Activated CD4-positive, alpha-beta memory T cell treated with anti-CD3 and anti-CD28 coated beads for 36 hours (primary cell): ENCODE measurements at regions not wholly inside any gene's neighbourhood (a gene's known extent, or its start where the extent isn't known, plus 50 kb on each side); places are given as distances from the start of the nearest gene placed in this dataset.
"Not testable (repeated sequence)": the region's sequence is repeated elsewhere in the genome, so short reads cannot be mapped to it uniquely, and the experiment has no call there.

Experiments used
- CTCF ChIA-PET: fragments of 350-600 bp; sonication (Branson Sonifier 250); formaldehyde crosslinking; loops from one replicate; lab custom pipeline; 2021; ENCODE audit warnings: antibody characterized with exemption, inconsistent platforms; lab: Charles Lee
- POLR2A ChIA-PET: fragments of 350-600 bp; sonication (Branson Sonifier 250); formaldehyde crosslinking; loops from one replicate; lab custom pipeline; 2021; ENCODE audit warnings: antibody characterized with exemption; lab: Charles Lee
- DNase-seq: peaks from one replicate; pipeline ENCODE4 v3.0.0-alpha.2; 2020
- H3K27ac Mint-ChIP-seq: one replicate; pipeline ENCODE4 v1.8.0; 2021; ENCODE audit warnings: mixed read lengths
- H3K27me3 Mint-ChIP-seq: one replicate; pipeline ENCODE4 v1.8.0; 2021; ENCODE audit warnings: mixed read lengths
- H3K36me3 Mint-ChIP-seq: one replicate; pipeline ENCODE4 v1.8.0; 2021; ENCODE audit warnings: mixed read lengths
- H3K4me1 Mint-ChIP-seq: one replicate; pipeline ENCODE4 v1.8.0; 2021; ENCODE audit warnings: low read depth, mixed read lengths
- H3K4me3 Mint-ChIP-seq: one replicate; pipeline ENCODE4 v1.8.0; 2021; ENCODE audit warnings: mild to moderate bottlenecking, mixed read lengths
- H3K9me3 Mint-ChIP-seq: one replicate; pipeline ENCODE4 v1.8.0; 2021; ENCODE audit warnings: mixed read lengths
- intact Hi-C: fragments of 100-400 bp; cut with micrococcal nuclease; formaldehyde crosslinking; loops from one replicate; pipeline ENCODE4 v1.15.1; 2023

- H3K27ac Mint-ChIP-seq, intact Hi-C loops, POLR2A ChIA-PET: not testable (repeated sequence)
Observed at GRCh38 chr15:92768131-92768530, 112.6 kb upstream of the FAM174B start.

GRCh38 chr15:92770641-92771040 is 115.1 kb upstream of the FAM174B start:
- Mint-ChIP-seq H3K4me3 (no peak overlapping the region), H3K4me1 (no peaks in the 10 kb centered on the region), H3K36me3 (no peaks in the 10 kb centered on the region), H3K9me3 (peaks cover 2% of the 10 kb centered on the region), H3K27ac (no peak overlapping the region), H3K27me3 (no peaks in the 10 kb centered on the region)
- intact Hi-C loops, result no loop called here
- DNase-seq, result no peak
- ChIA-PET CTCF (no interaction called here), POLR2A (no interaction called here)

More at GRCh38 chr15:92768131-92768530, 112.6 kb upstream of the FAM174B start:
- H3K9me3 Mint-ChIP-seq, H3K4me1 Mint-ChIP-seq, H3K36me3 Mint-ChIP-seq, CTCF ChIA-PET, DNase-seq, H3K4me3 Mint-ChIP-seq, H3K27me3 Mint-ChIP-seq: not testable (repeated sequence)

GRCh38 chr15:92772061-92772460 is 116.5 kb upstream of the FAM174B start:
- intact Hi-C loops, result no loop called here

DNA sequence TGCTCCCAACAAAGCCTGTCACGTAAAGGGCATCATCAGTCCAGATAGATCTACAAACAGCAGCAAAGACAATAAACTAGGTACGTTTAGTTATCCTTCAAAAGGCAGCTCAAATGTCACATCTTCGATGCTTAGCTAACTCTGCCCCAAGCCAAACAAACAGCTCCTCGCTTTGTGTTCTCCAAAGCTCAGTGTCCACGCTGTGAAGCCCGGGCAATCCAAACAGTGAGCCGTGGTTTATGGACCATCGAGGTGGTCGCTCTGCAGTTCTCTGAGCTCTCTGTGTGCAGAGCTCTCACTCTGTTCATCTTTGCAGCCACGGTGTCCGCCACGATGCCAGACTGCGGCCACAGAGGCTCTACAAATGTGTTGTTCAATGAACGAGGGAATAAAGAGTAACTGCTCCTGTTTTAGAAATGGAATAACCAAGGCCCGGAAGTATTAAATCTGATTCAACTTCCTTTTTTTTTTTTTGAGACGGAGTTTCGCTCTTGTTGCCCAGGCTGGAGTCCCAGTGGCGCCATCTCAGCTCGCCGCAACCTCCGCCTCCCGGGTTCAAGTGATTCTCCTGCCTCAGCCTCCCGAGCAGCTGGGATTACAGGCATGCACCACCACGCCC is 117.2 kb upstream of the FAM174B start:
- ChIA-PET POLR2A (no interaction called here), CTCF (interaction anchor here (0.7 kb wide), 1 partner anchor 1415 kb away, joined by 7 read pairs; no protein-coding TSS in a partner anchor)
- H3K4me3 Mint-ChIP-seq, result no peak overlapping the region
- H3K9me3 Mint-ChIP-seq, result peaks cover 2% of the 10 kb centered on the region
- intact Hi-C loops, result no loop called here
- no peaks in the 10 kb centered on the region for H3K36me3 Mint-ChIP-seq
- DNase-seq, result no peak
- no peaks in the 10 kb centered on the region for H3K4me1 Mint-ChIP-seq
- H3K27me3 Mint-ChIP-seq, result no peaks in the 10 kb centered on the region
- no peak overlapping the region for H3K27ac Mint-ChIP-seq

More at GRCh38 chr15:92772061-92772460, 116.5 kb upstream of the FAM174B start:
- Mint-ChIP-seq H3K9me3 (peaks cover 2% of the 10 kb centered on the region), H3K27me3 (no peaks in the 10 kb centered on the region), H3K4me1 (no peaks in the 10 kb centered on the region), H3K36me3 (no peaks in the 10 kb centered on the region), H3K27ac (no peak overlapping the region), H3K4me3 (no peak overlapping the region)
- DNase-seq, result no peak
- ChIA-PET POLR2A (no interaction called here), CTCF (no interaction called here)

- Mint-ChIP-seq H3K36me3 (no peaks in the 10 kb centered on the region), H3K4me3 (no peak overlapping the region), H3K9me3 (peaks cover 2% of the 10 kb centered on the region), H3K4me1 (no peaks in the 10 kb centered on the region), H3K27ac (no peak overlapping the region), H3K27me3 (no peaks in the 10 kb centered on the region)
- intact Hi-C loops, result no loop called here
- DNase-seq, result no peak
- POLR2A ChIA-PET, result no interaction called here
- CTCF ChIA-PET, result no interaction called here
Observed at GRCh38 chr15:92773340-92773739, 117.8 kb upstream of the FAM174B start.

DNA sequence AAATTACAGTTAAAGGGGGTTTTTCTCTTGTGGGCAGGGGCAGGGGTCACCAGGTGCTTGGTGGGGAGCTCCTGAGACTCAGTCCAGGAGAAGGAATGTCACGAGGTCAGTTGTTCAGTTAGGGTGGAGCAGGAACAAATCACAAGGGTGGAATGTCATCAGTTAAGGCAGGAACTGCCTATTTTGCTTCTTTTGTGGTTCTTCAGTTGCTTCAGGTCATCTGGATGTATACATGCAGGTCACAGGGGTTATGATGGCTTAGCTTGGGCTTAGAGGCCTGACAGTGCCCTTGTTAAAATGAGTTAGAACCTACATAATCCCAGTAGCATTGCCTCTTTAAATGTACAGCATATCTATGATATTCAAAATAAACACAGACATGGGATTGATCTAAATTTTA is 120.2 kb upstream of the CHD2 start:
- H3K27me3 Mint-ChIP-seq, result no peaks in the 10 kb centered on the region
- H3K4me1 Mint-ChIP-seq, result no peaks in the 10 kb centered on the region
- no peaks in the 10 kb centered on the region for H3K36me3 Mint-ChIP-seq

DNA sequence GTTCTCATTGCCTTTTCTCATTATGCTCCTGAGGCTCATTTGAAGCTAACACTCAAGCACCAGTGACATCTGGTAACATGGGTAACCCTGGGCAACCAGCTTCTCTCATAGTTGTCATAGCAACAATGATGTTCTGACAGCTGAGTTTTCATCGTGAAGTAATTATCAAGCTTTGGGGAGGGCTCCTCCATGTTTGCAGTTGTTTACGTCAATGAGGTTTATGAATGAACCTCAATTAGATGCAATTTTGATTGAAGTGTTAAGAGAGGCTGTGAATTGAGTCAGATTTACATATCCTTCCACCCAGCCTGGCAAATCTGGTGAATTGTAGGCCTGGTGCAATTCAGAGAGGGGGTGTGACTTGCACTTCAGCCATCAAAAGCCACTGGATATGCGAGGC is 119.3 kb upstream of the CHD2 start:
- H3K27ac Mint-ChIP-seq, result no peak overlapping the region
- ChIA-PET POLR2A (no interaction called here), CTCF (no interaction called here)
- H3K36me3 Mint-ChIP-seq, result no peaks in the 10 kb centered on the region
- H3K9me3 Mint-ChIP-seq, result peaks cover 6% of the 10 kb centered on the region
- no peak for DNase-seq
- intact Hi-C loops, result no loop called here
- no peak overlapping the region for H3K4me3 Mint-ChIP-seq
- H3K27me3 Mint-ChIP-seq, result no peaks in the 10 kb centered on the region
- no peaks in the 10 kb centered on the region for H3K4me1 Mint-ChIP-seq

More for the DNA sequence above, 120.2 kb upstream of the CHD2 start:
- Mint-ChIP-seq H3K9me3 (peaks cover 6% of the 10 kb centered on the region), H3K27ac (no peak overlapping the region), H3K4me3 (no peak overlapping the region)
- POLR2A ChIA-PET, result no interaction called here
- DNase-seq, result no peak
- CTCF ChIA-PET, result no interaction called here
- intact Hi-C loops, result no loop called here

DNA sequence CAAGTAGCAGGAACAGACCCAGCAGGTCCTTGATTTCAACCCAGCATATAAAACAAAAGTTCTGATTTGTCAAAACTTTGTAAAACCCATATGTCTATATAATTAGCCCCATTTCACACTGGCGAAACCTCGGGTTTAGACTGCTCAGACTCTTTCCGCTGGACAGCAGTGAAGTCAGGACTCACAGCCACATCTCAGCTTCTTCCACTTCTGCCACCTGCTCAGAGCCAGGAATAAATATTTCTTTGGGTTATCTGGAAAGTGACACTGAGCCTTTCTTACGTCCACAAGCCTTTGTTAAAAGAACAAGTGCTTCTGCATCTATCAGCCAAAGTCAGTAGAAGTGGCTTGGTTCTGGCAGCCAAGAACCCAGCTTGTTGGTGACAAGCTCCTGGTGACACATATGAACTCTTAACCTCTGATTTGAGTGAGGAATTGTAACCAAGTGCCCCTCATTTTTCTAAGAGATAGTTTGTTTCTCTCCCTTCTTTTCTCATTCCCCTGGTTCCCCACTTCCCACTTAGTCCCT is 118.1 kb upstream of the CHD2 start:
- H3K27ac Mint-ChIP-seq, result no peak overlapping the region
- intact Hi-C loops, result no loop called here

GRCh38 chr15:92787116-92787515 is 113.0 kb upstream of the CHD2 start:
- no peaks in the 10 kb centered on the region for H3K27me3 Mint-ChIP-seq
- intact Hi-C loops, result no loop called here
- CTCF ChIA-PET, result interaction anchor here (3.8 kb wide), 1 partner anchor 10 kb away, joined by 16 read pairs; no protein-coding TSS in a partner anchor
- H3K27ac Mint-ChIP-seq, result no peak overlapping the region
- no peak overlapping the region for H3K4me3 Mint-ChIP-seq
- no peaks in the 10 kb centered on the region for H3K36me3 Mint-ChIP-seq
- POLR2A ChIA-PET, result no interaction called here
- H3K9me3 Mint-ChIP-seq, result no peaks in the 10 kb centered on the region
- no peaks in the 10 kb centered on the region for H3K4me1 Mint-ChIP-seq
- no peak for DNase-seq

More for the DNA sequence above, 118.1 kb upstream of the CHD2 start:
- no peak overlapping the region for H3K4me3 Mint-ChIP-seq
- CTCF ChIA-PET, result interaction anchor here (0.6 kb wide), 1 partner anchor 24 kb away, joined by 3 read pairs; no protein-coding TSS in a partner anchor
- peaks cover 6% of the 10 kb centered on the region for H3K9me3 Mint-ChIP-seq
- no peak for DNase-seq
- POLR2A ChIA-PET, result no interaction called here
- H3K4me1 Mint-ChIP-seq, result no peaks in the 10 kb centered on the region
- H3K27me3 Mint-ChIP-seq, result no peaks in the 10 kb centered on the region
- no peaks in the 10 kb centered on the region for H3K36me3 Mint-ChIP-seq

- no peaks in the 10 kb centered on the region for H3K9me3 Mint-ChIP-seq
- no peaks in the 10 kb centered on the region for H3K27me3 Mint-ChIP-seq
- H3K4me1 Mint-ChIP-seq, result no peaks in the 10 kb centered on the region
- H3K27ac Mint-ChIP-seq, result no peak overlapping the region
- DNase-seq, result no peak
- no peaks in the 10 kb centered on the region for H3K36me3 Mint-ChIP-seq
- ChIA-PET CTCF (interaction anchor here (3.8 kb wide), 1 partner anchor 9 kb away, joined by 16 read pairs; no protein-coding TSS in a partner anchor), POLR2A (no interaction called here)
- intact Hi-C loops, result no loop called here
- H3K4me3 Mint-ChIP-seq, result no peak overlapping the region
Observed at GRCh38 chr15:92788196-92788595, 111.9 kb upstream of the CHD2 start.

GRCh38 chr15:92788793-92789192 is 111.3 kb upstream of the CHD2 start:
- H3K9me3 Mint-ChIP-seq, intact Hi-C loops, DNase-seq, H3K27ac Mint-ChIP-seq, POLR2A ChIA-PET, H3K27me3 Mint-ChIP-seq, H3K4me1 Mint-ChIP-seq, H3K36me3 Mint-ChIP-seq, H3K4me3 Mint-ChIP-seq: not testable (repeated sequence)
- CTCF ChIA-PET, result interaction anchor here (3.8 kb wide), 1 partner anchor 8 kb away, joined by 16 read pairs; no protein-coding TSS in a partner anchor

DNA sequence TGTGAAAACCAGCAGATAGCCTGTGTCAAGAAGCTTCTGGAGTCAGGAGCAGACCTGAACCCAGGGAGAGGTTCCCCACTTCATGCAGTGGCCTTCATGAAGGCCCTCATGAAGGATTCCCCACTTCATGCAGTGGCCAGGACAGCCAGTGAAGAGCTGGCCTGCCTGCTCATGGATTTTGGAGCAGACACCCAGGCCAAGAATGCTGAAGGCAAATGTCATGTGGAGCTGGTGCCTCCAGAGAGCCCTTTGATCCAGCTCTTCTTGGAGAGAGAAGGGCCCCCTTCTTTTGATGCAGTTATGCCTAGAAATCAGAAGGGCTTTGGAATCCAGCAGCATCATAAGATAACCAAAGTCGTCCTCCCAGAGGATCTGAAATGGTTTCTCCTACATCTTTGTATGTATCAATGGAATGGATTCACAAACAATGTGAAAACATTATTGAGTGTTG is 103.9 kb upstream of the CHD2 start:
- H3K27me3 Mint-ChIP-seq, result no peaks in the 10 kb centered on the region
- POLR2A ChIA-PET, result interaction anchor here (2.1 kb wide), 1 partner anchor 125 kb away, joined by 5 read pairs; no protein-coding TSS in a partner anchor

More for the DNA sequence above, 103.9 kb upstream of the CHD2 start:
- CTCF ChIA-PET, result interaction anchor here (0.6 to 4.8 kb wide), 18 partner anchors 8 to 325 kb away, joined by 3 to 78 read pairs (median 8); no protein-coding TSS in a partner anchor
- no peaks in the 10 kb centered on the region for H3K36me3 Mint-ChIP-seq
- intact Hi-C loops, result loop anchor here (2.0 kb wide), 1 partner anchor 233 kb away; no protein-coding TSS in a partner anchor
- no peak overlapping the region for H3K27ac Mint-ChIP-seq
- DNase-seq, result no peak
- no peaks in the 10 kb centered on the region for H3K9me3 Mint-ChIP-seq
- H3K4me3 Mint-ChIP-seq, result no peak overlapping the region
- peaks cover 4% of the 10 kb centered on the region for H3K4me1 Mint-ChIP-seq
